OCI-LY3 (cell line): ENCODE measurements at regions not wholly inside any gene's neighbourhood (a gene's known extent, or its start where the extent isn't known, plus 50 kb on each side); places are given as distances from the start of the nearest gene placed in this dataset.

Experiments used
- CTCF ChIP-seq: fragments of 200-600, 300-600 bp; sonication (generic); IDR thresholded peaks from 2 replicates; pipeline ENCODE4 v1.5.1; 2014; ENCODE audit warnings: antibody characterized with exemption, low read length, low read depth
- EZH2phosphoT487 ChIP-seq: fragments of 200-600 bp; shearing (Covaris generic); IDR thresholded peaks from 2 replicates; pipeline ENCODE4 v1.6.1; 2018; ENCODE audit warnings: antibody characterized with exemption, mixed run types, low read depth

GRCh38 chr1:38123356-38124135 lies 77.0 kb upstream of the POU3F1 start:
- TF ChIP-seq CTCF: no peak
- no peak for TF ChIP-seq EZH2phosphoT487
